Transverse colon (tissue), 4 donors: ENCODE measurements at regions not wholly inside any gene's neighbourhood (a gene's known extent, or its start where the extent isn't known, plus 50 kb on each side); places are given as distances from the start of the nearest gene placed in this dataset.

ENCODE experiments used
- DNase-seq: peaks from one replicate; pipeline ENCODE4 v3.0.0-alpha.2; 2019
- H3K27ac ChIP-seq, 4 donors: fragments of 200-600 bp; sonication (generic); 2 replicates each; pipeline ENCODE4 v1.5.1; 2016 to 2018; ENCODE audit warnings: inconsistent platforms in 4 of 4
- H3K27me3 ChIP-seq: fragments of 200-600 bp; sonication (generic); 2 replicates; pipeline ENCODE4 v1.5.1; 2017; ENCODE audit warnings: inconsistent platforms
- H3K36me3 ChIP-seq, 4 donors: fragments of 200-600 bp; sonication (generic); 2 replicates each; pipeline ENCODE4 v1.5.1; 2017 to 2019; ENCODE audit warnings: inconsistent platforms in 4 of 4
- H3K4me1 ChIP-seq, 4 donors: fragments of 200-600 bp; sonication (generic); 2 replicates each; pipeline ENCODE4 v1.5.1; 2017 to 2020; ENCODE audit warnings: inconsistent platforms in 4 of 4
- H3K4me3 ChIP-seq, 4 donors: fragments of 200-600 bp; sonication (generic); 1 replicate in 1 of 4; 2 replicates in 3 of 4; pipeline versions ENCODE4 v1.5.1 to v1.6.1; 2017 to 2019; ENCODE audit warnings: inconsistent platforms in 4 of 4
- H3K9me3 ChIP-seq, 2 donors: fragments of 200-600 bp; sonication (generic); 2 replicates each; pipeline ENCODE4 v1.5.1; 2017 to 2019; ENCODE audit warnings: inconsistent platforms in 2 of 2
- EP300 ChIP-seq: sonication (generic); formaldehyde crosslinking; IDR thresholded peaks from one replicate; pipeline ENCODE4 v1.6.1; 2017; ENCODE audit warnings: antibody characterized with exemption, low read depth
- POLR2A ChIP-seq: fragments of 450-650 bp; IDR thresholded peaks from one replicate; pipeline ENCODE4 v1.6.1; 2016; ENCODE audit warnings: antibody characterized with exemption, mild to moderate bottlenecking, moderate library complexity
- POLR2AphosphoS5 ChIP-seq, 3 donors: sonication (generic); formaldehyde crosslinking; IDR thresholded peaks; one replicate each; pipeline ENCODE4 v1.6.1; 2016; ENCODE audit warnings: antibody characterized with exemption in 3 of 3
- WGBS, 2 donors: methylation state at CpG; one replicate each; pipeline ENCODE4 v1.1.5; 2018; ENCODE audit warnings: low coverage in 1 of 2; 5-methylcytosine and 5-hydroxymethylcytosine counted together
- in situ Hi-C, 4 donors: fragments of 200-750 bp; cut with MboI; loops; one replicate each; pipeline versions ENCODE4 v1.15.0 to v1.15.1; 2017; ENCODE audit warnings: low sequenced_read_pairs in 3 of 4, low pct_ligation_motif_present in 1 of 4, low pct_unique_long_range_greater_than_20kb in 1 of 4
- intact Hi-C: fragments of 100-400 bp; cut with DNase I; formaldehyde crosslinking; loops from one replicate; pipeline ENCODE4 v1.15.1; 2023; ENCODE audit warnings: low total_unique reads
- TF ChIP-seq, protein P1 (sequence below), 5 experiments: fragments of 200-600 bp in 3 of 5; fragments of 450-650 bp in 2 of 5; sonication (generic) in 3 of 5; IDR thresholded peaks; 1 replicate in 2 of 5; 2 replicates in 3 of 5; pipeline ENCODE4 v1.5.1; 2016 to 2017; ENCODE audit warnings: antibody characterized with exemption in 5 of 5, inconsistent platforms in 3 of 5, mild to moderate bottlenecking in 2 of 5, moderate library complexity in 1 of 5

DNA sequence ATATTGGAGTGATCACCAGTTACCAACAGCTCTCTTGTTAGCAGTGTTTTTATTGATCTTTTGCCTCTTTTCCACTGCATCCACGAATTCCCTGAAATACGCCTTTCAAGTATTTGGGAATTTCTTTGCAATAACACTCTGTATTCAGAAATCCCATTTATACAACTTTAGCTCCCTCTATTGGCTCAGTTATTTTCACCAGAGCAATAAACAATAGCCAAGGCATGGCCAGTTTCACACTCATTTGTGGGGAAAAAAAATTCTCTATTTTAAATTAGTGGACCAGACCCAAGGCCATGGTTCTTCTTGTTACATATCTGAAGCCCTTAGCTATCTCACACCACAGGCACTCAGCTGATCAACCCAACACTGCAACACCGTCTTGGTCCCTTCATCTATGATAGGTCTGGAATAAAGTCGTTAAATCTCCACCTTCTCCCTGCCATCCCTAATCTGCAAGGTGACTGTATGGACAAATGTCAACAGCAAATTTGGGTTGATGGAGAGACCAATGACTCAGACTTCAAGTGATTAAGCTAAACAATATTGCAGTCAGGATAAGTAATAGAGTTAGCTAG is 92.4 kb upstream of the TMEM260 start:
- WGBS, 2 donors: 57 to 66% methylated on average over 4 of the region's 4 CpGs
- intact Hi-C loops: no loop called here

DNA sequence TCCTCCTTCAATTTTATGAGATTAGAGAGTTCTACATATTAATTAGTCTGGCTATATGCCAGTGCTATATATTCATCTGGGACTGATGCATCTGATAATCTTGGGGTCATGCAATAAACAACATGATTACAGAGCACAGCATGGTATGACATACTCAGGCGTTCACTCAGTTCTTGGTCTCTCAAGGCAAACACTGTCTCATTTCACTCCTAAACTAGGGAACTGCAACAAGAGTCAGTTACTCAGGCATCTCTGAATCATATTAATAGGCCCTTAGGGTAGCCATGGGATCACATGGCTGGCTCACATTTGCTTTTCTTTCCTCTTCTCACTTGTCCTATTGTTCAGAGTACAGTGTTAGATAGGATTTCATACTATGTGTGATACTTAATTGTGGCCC is 91.8 kb upstream of the TMEM260 start:
- in situ Hi-C loops (loop anchor here (10.0 to 25.0 kb wide), 5 partner anchors 700 to 1050 kb away; partner anchors contain the start of gene TBPL2 (in 3 of the 4)), intact Hi-C loops (no loop called here)
- no peak overlapping the region for H3K4me3 ChIP-seq
- TF ChIP-seq, protein P1, sequence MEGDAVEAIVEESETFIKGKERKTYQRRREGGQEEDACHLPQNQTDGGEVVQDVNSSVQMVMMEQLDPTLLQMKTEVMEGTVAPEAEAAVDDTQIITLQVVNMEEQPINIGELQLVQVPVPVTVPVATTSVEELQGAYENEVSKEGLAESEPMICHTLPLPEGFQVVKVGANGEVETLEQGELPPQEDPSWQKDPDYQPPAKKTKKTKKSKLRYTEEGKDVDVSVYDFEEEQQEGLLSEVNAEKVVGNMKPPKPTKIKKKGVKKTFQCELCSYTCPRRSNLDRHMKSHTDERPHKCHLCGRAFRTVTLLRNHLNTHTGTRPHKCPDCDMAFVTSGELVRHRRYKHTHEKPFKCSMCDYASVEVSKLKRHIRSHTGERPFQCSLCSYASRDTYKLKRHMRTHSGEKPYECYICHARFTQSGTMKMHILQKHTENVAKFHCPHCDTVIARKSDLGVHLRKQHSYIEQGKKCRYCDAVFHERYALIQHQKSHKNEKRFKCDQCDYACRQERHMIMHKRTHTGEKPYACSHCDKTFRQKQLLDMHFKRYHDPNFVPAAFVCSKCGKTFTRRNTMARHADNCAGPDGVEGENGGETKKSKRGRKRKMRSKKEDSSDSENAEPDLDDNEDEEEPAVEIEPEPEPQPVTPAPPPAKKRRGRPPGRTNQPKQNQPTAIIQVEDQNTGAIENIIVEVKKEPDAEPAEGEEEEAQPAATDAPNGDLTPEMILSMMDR (IDR thresholded peaks at IDR 0.05): no peak
- TF ChIP-seq POLR2A (no peak), EP300 (no peak), POLR2AphosphoS5 (IDR thresholded peaks at IDR 0.05) (no peak)
- H3K4me1 ChIP-seq: peaks cover 0 to 5% (median 2%) of the 10 kb centered on the region in 4 donors
- WGBS, 2 donors: 50 to 68% methylated on average over 1 of the region's 1 CpG
- no peaks in the 10 kb centered on the region for H3K9me3 ChIP-seq
- H3K36me3 ChIP-seq: no peaks in the 10 kb centered on the region
- no peak overlapping the region for H3K27ac ChIP-seq
- H3K27me3 ChIP-seq: no peaks in the 10 kb centered on the region
- no peak for DNase-seq

More for the DNA sequence above, 92.4 kb upstream of the TMEM260 start:
- no peak for DNase-seq
- H3K4me3 ChIP-seq: no peak overlapping the region
- peaks cover 0 to 5% (median 2%) of the 10 kb centered on the region in 4 donors for H3K4me1 ChIP-seq
- no peaks in the 10 kb centered on the region for H3K9me3 ChIP-seq
- no peaks in the 10 kb centered on the region for H3K27me3 ChIP-seq
- in situ Hi-C loops: loop anchor here (10.0 to 25.0 kb wide), 5 partner anchors 700 to 1050 kb away; partner anchors contain the start of gene TBPL2 (in 3 of the 4)
- H3K36me3 ChIP-seq: no peaks in the 10 kb centered on the region
- H3K27ac ChIP-seq: no peak overlapping the region
- TF ChIP-seq EP300: no peak
- TF ChIP-seq, protein P1 (IDR thresholded peaks at IDR 0.05): peak in 3 of 5 experiments; percentile 8 to 21 (median 20)

DNA sequence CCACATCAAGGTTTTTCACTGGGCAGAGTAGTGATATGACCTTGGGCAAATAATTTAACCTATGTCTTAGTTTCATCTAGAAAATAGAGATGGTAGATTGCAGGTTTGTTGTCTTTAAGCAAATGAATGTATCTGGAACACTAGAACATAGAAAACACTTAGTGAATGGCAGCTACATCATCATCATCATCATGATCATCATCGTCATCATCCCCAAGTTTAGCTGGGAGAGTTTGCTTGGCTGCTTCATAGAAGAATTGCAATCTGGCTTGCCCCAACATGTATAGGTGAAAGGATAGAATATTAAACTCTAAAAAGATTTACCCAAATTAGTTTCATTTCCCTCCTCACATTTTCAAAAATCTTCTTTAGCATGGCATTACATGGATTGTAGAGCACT is 91.3 kb upstream of the TMEM260 start:
- H3K4me1 ChIP-seq: peaks cover 0 to 5% (median 2%) of the 10 kb centered on the region in 4 donors
- TF ChIP-seq POLR2AphosphoS5 (IDR thresholded peaks at IDR 0.05): no peak
- no peak for TF ChIP-seq POLR2A
- no peak for TF ChIP-seq EP300
- TF ChIP-seq, protein P1 (IDR thresholded peaks at IDR 0.05): no peak
- H3K4me3 ChIP-seq: no peak overlapping the region
- no peaks in the 10 kb centered on the region for H3K9me3 ChIP-seq
- intact Hi-C loops (no loop called here), in situ Hi-C loops (loop anchor here (10.0 to 25.0 kb wide), 5 partner anchors 699 to 1051 kb away; partner anchors contain the start of gene TBPL2 (in 3 of the 4))
- DNase-seq: no peak
- no peak overlapping the region for H3K27ac ChIP-seq
- no peaks in the 10 kb centered on the region for H3K36me3 ChIP-seq
- no peaks in the 10 kb centered on the region for H3K27me3 ChIP-seq
- 63 to 81% methylated on average over 1 of the region's 1 CpG for whole genome bisulfite sequencing, 2 donors

DNA sequence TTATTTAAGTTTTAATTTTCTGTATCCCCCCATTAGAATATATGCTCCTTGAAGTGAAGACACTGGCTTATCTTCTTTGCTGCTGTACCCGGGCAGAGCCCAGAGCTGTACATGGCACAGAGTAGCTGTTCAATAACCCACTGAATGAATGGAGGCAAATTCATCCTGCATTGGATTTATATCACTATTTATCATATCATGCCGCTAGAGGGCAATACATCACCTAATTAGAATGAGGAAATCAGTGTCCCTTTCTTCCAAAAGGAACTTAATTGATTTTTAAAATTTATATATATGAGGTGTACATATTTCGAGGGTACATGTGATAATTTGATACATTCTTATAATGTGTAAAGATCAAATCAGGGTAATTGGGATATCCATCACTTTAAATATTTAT is 89.2 kb upstream of the TMEM260 start:
- intact Hi-C loops: loop anchor here (5.0 kb wide), 1 partner anchor 827 kb away; no protein-coding TSS in a partner anchor
- Histone ChIP-seq H3K4me3 (no peak overlapping the region), H3K27me3 (no peaks in the 10 kb centered on the region), H3K4me1 (peaks cover 0 to 5% (median 2%) of the 10 kb centered on the region in 4 donors), H3K27ac (no peak overlapping the region), H3K9me3 (no peaks in the 10 kb centered on the region), H3K36me3 (no peaks in the 10 kb centered on the region)
- WGBS, 2 donors: 8 to 20% methylated on average over 1 to 3 of the region's 3 CpGs
- DNase-seq: no peak
- in situ Hi-C loops: loop anchor here (10.0 to 25.0 kb wide), 5 partner anchors 697 to 1053 kb away; partner anchors contain the start of gene TBPL2 (in 3 of the 4)
- no peak for TF ChIP-seq POLR2AphosphoS5 (IDR thresholded peaks at IDR 0.05)
- TF ChIP-seq EP300: no peak
- TF ChIP-seq, protein P1 (IDR thresholded peaks at IDR 0.05): peak; percentile 44 to 62 (median 52)
